Hepatocyte (in vitro differentiated cells): ENCODE measurements at regions not wholly inside any gene's neighbourhood (a gene's known extent, or its start where the extent isn't known, plus 50 kb on each side); places are given as distances from the start of the nearest gene placed in this dataset.

Source experiments
- CTCF ChIP-seq: fragments of 200-600 bp; sonication (generic); IDR thresholded peaks from 2 replicates; pipeline ENCODE4 v1.5.1; 2016; ENCODE audit warnings: antibody characterized with exemption, mild to moderate bottlenecking; ENCODE audit not compliant: poor library complexity
- EZH2 ChIP-seq: fragments of 200-600 bp; sonication (generic); IDR thresholded peaks from 2 replicates; pipeline ENCODE4 v1.6.1; 2016; ENCODE audit warnings: antibody characterized with exemption, mild to moderate bottlenecking, borderline replicate concordance

GRCh38 chr1:95733031-95733430, 499.0 kb downstream of the RWDD3 start:
- no peak for TF ChIP-seq EZH2
- TF ChIP-seq CTCF, result no peak
